ENCODE measurements at regions not wholly inside any gene's neighbourhood (a gene's known extent, or its start where the extent isn't known, plus 50 kb on each side); places are given as distances from the start of the nearest gene placed in this dataset.

GRCh38 chr2:160876029-160876428 lies 284.2 kb upstream of the TANK start:
- DNase-seq (ENCODE audit: low read depth in 2 of 2) = no peak

- no peak for DNase-seq (ENCODE audit: low read depth in 2 of 2)
These were observed 283.5 kb upstream of the TANK start for GRCh38 chr2:160876765-160877164.

DNA sequence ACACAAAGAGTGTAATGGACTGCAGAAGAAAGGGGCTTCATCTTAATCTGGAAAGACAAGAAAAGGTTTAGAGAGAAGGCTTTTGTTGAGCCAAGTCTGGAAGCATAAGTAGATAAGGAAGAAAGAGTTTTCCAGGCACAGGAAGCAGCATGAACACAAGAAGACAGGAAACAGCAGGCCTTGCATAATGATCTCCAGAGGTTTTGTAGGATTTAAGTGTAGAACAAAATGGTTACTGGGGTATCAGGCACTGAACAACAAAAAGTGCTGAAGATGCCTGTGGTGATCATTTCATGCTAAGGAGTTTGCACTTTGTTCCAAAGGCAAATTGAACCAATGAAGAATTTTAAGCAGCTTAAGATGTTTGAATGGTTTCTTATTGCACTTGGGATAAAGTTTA lies 281.6 kb upstream of the TANK start:
- no peak for DNase-seq (ENCODE audit: low read depth in 2 of 2)

DNA sequence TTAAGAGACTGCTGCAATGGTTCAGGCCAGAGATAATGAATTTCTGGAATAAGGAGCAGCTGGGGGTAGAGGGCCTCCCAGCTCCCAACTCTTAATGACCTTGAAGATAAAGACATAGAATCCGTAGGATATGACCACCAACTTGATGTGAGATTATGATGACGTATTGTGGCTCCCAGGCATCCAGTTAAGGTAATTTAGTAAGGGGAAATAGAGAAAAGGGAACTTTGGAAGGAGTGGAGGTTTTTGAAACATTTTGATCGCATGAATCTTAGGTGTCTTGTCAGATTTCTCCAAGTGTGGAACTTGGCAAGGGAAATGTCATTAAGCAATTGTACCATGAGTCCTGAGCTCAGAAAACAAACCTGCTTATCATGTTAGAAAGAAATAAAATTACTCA lies 277.3 kb upstream of the TANK start:
- DNase-seq (ENCODE audit: low read depth in 2 of 2) = no peak

DNA sequence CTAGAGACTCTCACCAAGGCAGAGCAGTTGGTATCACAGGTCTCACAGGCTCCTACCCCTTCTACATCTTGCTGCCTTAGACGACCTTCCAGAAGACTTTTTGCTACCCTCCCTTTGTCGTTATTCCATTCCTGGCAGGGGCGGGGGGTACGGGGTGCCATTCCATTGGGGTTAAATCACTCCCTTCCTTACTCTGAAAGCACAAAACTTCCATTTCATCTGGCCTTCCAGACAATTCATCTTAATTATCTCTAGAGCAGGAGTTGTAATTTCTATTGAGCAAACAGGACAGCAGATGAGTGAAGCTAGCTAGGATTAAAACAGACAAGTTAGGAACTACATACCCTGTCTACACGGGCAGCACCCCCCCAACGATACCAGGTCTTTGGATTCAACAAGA lies 276.2 kb upstream of the TANK start:
- no peak for DNase-seq (ENCODE audit: low read depth in 2 of 2)

DNA sequence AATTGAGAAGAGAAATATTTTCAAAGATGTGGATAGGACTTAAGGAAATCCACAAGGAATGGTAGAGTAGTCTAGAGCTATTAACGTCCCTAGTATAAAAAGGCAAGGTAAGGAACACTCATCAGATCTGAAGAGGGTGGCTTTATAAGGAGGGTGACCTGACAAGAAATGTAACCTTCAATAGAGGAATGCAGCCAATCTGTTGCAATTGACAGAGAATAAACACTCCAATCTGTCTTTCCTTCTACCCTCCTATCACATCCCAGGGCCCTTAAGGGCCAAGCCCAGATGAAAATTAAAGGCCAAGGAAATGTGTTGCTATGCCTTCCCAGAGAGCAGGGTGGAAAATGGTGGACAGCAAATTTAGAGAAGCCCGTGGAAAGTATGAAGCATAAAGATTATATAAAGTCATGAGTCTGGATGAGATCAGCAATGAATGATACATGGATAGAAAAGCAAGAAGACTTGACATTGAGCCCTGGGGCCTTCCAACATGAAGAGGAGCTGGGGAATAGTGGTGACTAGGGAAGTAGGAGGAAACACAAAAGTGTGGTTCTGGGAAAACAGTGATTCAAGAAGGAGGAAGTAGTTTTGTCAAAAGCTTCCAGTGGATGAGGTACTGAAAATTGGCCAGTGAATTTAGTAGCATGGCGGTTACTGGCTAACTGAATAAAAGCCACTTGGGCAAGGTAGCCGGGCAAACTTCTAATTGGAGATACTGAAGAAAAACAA lies 270.6 kb upstream of the TANK start:
- DNase-seq (ENCODE audit: low read depth in 2 of 2) = no peak

DNA sequence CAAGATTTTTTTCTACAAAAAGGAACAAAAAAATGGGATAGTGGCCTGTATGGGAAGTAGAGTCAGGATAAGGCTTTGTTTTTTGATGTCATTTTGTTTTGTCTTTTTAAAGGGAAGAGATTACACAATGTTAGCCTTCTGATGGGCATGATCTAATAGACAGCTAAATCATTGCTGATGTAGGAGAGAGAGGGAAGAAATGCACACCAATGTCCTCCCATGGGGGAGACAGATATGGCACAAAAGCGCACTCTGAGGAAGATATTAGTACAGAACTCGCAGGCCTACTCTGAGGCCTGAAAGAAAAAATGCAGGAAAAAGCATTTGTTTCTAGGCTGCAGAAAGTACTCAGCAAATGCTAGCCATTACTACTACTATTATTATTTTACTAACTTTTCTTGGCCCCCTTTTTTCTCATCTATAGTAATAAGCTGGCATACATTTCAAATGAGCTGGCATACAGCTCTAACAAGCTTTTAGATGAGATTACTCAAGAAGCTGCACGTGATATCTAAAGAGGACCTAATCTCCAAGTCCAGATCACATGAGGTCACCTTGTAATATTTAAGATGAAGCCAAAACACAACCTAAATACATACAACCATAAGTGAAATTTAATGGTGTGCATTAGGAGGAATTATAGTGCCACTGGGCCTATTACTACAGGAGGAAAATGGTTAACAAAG lies 269.4 kb upstream of the TANK start:
- DNase-seq (ENCODE audit: low read depth in 2 of 2) = no peak

- no peak for DNase-seq (ENCODE audit: low read depth in 2 of 2)
These were observed 268.9 kb upstream of the TANK start for GRCh38 chr2:160891353-160891740.

- no peak for DNase-seq (ENCODE audit: low read depth in 2 of 2)
These were observed 268.0 kb upstream of the TANK start for GRCh38 chr2:160892204-160892603.

DNA sequence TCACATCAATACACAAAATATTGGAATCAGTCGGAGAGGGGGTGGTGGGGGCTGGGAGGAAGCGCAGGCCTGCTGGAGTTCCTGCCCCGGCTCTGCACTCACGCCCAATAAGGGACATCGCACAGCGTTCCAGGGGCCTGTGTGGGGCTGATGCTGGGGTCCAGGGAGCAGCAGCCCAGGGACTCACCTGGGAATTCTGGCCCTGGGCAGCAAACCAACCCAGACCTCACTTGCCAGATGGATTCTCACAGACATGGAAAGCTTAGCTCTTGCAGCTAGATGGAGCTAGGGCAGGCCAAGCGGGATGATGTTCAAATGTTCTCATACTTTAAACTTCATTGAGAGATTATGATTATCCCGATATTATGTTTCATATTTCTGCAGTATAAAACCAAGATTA lies 266.6 kb upstream of the TANK start:
- DNase-seq (ENCODE audit: low read depth in 2 of 2) = no peak

- no peak for DNase-seq (ENCODE audit: low read depth in 2 of 2)
These were observed 261.5 kb upstream of the TANK start for GRCh38 chr2:160898581-160899307.

GRCh38 chr2:160901613-160902012 lies 258.6 kb upstream of the TANK start:
- no peak for DNase-seq (ENCODE audit: low read depth in 2 of 2)

DNA sequence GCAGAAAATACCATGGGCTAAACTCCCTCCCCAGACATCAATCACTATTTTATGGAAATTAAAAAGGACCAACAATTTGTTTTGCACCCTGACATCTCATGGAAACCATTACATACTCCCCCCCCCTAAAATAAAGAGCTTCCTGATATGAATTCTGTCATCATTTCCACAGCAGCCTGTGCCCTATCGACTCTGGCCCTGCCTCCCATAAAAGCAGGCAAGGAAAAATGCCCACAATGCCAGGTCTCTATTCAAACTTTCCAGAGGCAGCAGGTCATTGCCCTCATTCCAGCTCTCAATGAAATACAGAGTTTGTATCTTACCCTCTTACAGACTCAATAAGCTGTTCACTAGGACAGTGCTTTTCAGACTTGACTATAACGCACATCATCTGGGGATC lies 254.4 kb upstream of the TANK start:
- no peak for DNase-seq (ENCODE audit: low read depth in 2 of 2)

DNA sequence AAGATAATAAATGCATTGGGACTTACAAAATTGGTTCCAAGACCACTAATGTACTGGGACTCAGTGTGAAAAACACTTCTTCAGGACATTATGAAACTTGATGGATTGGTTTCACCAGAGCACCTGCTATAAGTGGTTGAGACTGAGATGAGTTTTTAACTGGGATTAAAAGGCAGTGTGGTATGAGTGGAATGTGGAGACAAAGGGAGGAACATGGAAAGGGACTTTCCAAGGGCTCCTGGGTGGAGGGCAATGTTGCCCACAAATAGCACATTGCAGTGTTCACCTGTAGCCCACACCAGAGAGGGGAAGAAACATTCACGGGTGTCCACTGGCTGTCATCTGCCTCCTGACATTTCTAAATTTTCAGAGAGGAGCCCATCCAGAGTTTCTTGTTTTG lies 253.3 kb upstream of the TANK start:
- DNase-seq (ENCODE audit: low read depth in 2 of 2) = no peak

DNA sequence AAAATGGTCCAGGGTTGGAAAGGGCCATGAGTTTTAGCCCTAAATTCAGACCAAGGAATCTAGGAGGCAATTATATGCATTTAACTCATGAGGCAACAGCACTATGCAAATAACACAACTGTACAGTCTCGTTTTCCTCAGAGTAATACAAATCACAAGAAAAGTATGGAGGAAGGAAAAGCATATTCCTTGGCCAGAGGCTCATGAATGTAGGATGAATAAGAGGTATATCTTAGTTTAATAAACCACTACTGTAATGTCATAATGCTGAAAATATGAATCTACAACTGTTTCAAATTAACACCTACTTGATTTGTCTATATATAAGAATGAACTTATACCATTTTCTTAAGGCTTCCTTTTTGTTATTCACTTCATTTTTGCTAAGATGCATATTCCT lies 252.5 kb upstream of the TANK start:
- no peak for DNase-seq (ENCODE audit: low read depth in 2 of 2)

DNA sequence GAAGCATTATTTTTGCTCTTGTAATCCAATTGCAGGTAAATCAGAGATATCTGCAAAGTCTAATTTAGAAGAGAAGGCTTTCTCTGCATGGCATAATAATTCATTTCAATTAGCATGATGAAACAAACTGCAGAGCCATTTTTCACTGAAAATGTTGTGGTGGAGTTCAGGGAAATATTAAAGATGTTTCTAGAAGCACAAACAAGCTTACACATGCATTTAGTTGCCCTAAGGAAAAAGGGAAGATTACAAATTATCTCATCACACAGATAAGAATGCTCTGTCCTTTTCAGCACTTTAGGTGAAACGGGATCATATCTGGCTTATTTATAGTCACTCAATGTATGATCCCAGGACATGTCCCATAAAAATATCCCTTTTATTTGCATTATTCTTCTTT lies 252.1 kb upstream of the TANK start:
- no peak for DNase-seq (ENCODE audit: low read depth in 2 of 2)

DNA sequence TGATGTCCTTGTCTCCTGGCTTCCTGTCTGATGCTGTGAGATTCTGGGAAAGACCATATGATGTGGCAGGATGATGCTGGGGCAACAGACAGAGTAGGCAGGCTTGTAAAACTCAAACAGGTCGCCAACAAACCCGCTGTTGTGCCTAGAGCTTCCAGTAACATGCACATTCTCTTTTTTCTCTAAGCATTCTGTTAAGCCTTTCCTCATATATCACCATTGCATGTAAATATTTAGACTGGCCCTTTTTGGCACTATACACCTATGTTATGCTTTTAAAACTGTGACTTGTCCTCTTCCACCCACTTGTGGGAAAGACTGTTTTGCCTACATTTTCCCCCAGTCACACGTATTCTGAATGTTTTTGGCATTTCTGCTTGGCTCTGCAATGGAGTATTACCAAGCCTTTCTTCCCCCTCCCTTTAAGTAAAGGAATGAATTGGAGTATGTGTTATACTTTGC lies 250.4 kb upstream of the TANK start:
- no peak for DNase-seq (ENCODE audit: low read depth in 2 of 2)

DNA sequence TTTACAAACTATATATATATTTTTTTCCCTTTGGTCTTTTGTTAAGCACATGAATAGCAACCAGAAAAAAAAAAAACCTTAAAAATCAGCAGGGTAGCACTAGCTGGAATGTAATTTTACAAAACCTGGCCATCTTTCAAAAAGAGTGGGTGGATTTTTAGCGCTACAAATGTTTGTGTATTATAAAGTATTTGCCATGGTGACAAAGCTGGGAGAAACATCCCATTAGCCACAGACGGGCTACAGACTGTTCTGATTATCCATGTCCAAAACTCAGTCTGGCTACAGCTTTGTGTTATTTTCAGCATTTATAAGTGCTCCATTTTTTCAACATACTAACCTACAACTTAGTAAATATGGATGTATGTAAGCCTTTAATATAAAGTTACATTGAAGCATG lies 249.5 kb upstream of the TANK start:
- DNase-seq (ENCODE audit: low read depth in 2 of 2) = no peak

DNA sequence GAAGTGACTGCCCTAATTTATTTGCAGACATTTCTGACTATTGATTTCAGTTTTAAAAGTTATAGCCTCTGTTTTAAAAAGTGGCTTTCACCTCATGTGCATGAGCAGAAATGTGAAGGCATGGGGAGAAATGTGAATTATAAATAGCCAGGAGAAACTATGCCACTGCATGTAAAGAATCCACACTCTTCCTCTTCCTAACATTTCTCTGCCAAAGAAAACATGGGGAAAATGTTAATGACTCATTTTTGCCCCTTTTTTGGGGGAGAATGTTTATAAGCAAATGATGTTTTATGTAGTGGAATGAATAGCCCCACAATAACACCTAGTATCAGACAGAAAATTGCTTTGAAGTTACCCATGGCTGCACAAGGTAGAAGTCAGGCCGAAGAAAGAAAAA lies 249.0 kb upstream of the TANK start:
- no peak for DNase-seq (ENCODE audit: low read depth in 2 of 2)

DNA sequence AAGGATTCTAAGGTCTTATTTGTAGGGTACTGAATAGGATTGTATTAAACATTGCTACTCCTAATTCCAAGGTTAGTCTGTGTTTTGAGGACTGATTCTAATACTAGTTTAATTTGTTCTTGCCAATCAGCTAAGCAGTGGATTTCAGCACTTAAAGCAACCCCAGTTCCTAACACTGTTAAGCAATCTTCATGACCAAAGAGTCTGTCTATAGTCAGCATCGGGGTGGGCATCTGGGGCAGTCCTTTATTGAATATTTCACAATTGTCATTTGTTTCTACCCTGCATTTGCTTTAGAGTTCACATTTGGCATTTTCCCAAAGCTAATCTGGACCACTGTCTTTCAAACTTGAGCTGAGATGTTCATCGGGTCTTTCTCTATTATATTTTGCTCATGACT lies 248.0 kb upstream of the TANK start:
- no peak for DNase-seq (ENCODE audit: low read depth in 2 of 2)

GRCh38 chr2:160913323-160913722 lies 246.9 kb upstream of the TANK start:
- no peak for DNase-seq (ENCODE audit: low read depth in 2 of 2)

- no peak for DNase-seq (ENCODE audit: low read depth in 2 of 2)
These were observed 246.0 kb upstream of the TANK start for GRCh38 chr2:160914217-160914616.

GRCh38 chr2:160916300-160916699 lies 243.9 kb upstream of the TANK start:
- DNase-seq (ENCODE audit: low read depth in 2 of 2) = no peak
